D721Med (cell line): ENCODE measurements at regions not wholly inside any gene's neighbourhood (a gene's known extent, or its start where the extent isn't known, plus 50 kb on each side); places are given as distances from the start of the nearest gene placed in this dataset.

Experiments
- DNase-seq: peaks from one replicate; pipeline ENCODE4 v3.0.0; 2011; ENCODE audit warnings: low spot score; ENCODE audit not compliant: insufficient read length
- FAIRE-seq: peaks from 2 replicates; lab custom pipeline; 2011; peaks lifted over from hg19 to GRCh38; lab: Jason Lieb, UNC
- CTCF ChIP-seq: IDR thresholded peaks from 2 replicates; pipeline ENCODE4 v1.5.1; 2012; ENCODE audit warnings: mild to moderate bottlenecking, control low read depth; ENCODE audit not compliant: insufficient read depth; ENCODE audit errors: missing control alignments

GRCh38 chr20:24070679-24071078, 82.1 kb upstream of the GGTLC1 start:
- DNase-seq (no peak), FAIRE-seq (no peak)
- TF ChIP-seq CTCF, result no peak

DNA sequence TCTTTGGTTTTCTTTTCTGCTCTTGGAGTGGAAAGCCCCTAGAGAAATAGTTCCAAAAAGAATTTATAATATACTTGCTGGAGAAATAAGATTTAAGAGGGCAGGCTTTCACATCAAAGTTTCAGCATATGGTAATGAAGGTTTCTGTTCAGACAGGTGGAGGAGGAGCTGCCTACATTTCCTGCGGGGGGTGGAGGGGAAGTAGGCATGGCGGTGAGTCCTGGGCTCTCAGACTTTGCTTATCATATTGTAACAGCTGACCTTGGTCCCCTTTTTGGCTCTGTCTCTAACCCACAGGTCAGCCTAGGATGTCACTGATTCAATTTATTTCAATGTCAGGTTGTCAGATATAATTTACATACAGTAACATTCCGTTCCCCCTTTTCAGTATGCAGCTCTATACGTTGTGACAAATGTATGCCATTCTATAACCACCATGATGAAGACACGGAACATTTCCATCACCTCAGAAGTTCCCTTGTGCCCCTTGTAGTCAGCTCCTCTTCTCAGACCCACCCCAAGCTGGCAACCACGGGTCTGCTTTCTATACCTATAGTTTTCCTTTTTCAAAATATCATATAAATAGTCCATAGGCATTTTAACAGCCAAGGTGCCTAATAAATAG, 77.6 kb upstream of the GGTLC1 start:
- TF ChIP-seq CTCF, result no peak
- FAIRE-seq (no peak), DNase-seq (no peak)

DNA sequence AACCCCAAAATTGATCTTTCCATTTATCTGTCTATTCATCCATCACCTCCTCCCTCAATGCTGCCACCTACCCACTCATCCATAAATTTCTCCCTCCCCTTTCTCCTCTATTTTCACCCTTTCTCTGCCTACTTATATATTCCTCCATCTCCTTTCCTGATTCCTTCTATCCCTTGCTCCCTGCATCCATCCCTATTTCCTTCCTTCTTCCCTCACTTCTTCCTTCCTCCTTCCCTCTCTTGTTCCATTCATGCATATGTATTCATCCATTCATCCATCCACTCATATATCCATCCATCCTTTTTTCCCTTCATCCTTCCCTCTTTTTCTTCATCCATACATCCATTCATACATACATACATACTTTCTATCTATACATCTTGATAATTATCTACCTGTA, 76.3 kb upstream of the GGTLC1 start:
- DNase-seq (no peak), FAIRE-seq (no peak)
- no peak for TF ChIP-seq CTCF

- no peak for FAIRE-seq
- no peak for TF ChIP-seq CTCF
- DNase-seq, result no peak
Measured at GRCh38 chr20:24064092-24064491, 75.5 kb upstream of the GGTLC1 start.

- FAIRE-seq (no peak), DNase-seq (no peak)
- no peak for TF ChIP-seq CTCF
Measured at GRCh38 chr20:24063100-24063499, 74.5 kb upstream of the GGTLC1 start.

GRCh38 chr20:24060851-24061590, 72.4 kb upstream of the GGTLC1 start:
- no peak for TF ChIP-seq CTCF
- DNase-seq (no peak), FAIRE-seq (no peak)

GRCh38 chr20:24059174-24059573, 70.6 kb upstream of the GGTLC1 start:
- TF ChIP-seq CTCF, result no peak
- no peak for FAIRE-seq
- DNase-seq, result no peak
